WI38 (cell line): ENCODE measurements at regions not wholly inside any gene's neighbourhood (a gene's known extent, or its start where the extent isn't known, plus 50 kb on each side); places are given as distances from the start of the nearest gene placed in this dataset.

Source experiments
- H3K4me3 ChIP-seq: 2 replicates; pipeline ENCODE4 v1.5.1; 2011; ENCODE audit warnings: low read depth, mild to moderate bottlenecking, control low read depth, low read length
- CTCF ChIP-seq: IDR thresholded peaks from 2 replicates; pipeline ENCODE4 v1.5.1; 2012; ENCODE audit warnings: low read depth, mild to moderate bottlenecking, control low read depth, low read length

GRCh38 chr7:19213746-19214145 is 68.5 kb upstream of the FERD3L start:
- H3K4me3 ChIP-seq, result no peak overlapping the region
- no peak for TF ChIP-seq CTCF

- H3K4me3 ChIP-seq, result no peak overlapping the region
- no peak for TF ChIP-seq CTCF
These were observed 65.7 kb upstream of the FERD3L start for GRCh38 chr7:19210893-19211413.

GRCh38 chr7:19209166-19209696 is 64.0 kb upstream of the FERD3L start:
- no peak overlapping the region for H3K4me3 ChIP-seq
- no peak for TF ChIP-seq CTCF

- TF ChIP-seq CTCF, result no peak
- no peak overlapping the region for H3K4me3 ChIP-seq
These were observed 61.5 kb upstream of the FERD3L start for GRCh38 chr7:19206721-19207120.

- no peak for TF ChIP-seq CTCF
These were observed 58.5 kb upstream of the FERD3L start for GRCh38 chr7:19203686-19204085.

GRCh38 chr7:19202599-19202998 is 57.4 kb upstream of the FERD3L start:
- no peak overlapping the region for H3K4me3 ChIP-seq
- TF ChIP-seq CTCF, result no peak

More at GRCh38 chr7:19203686-19204085, 58.5 kb upstream of the FERD3L start:
- H3K4me3 ChIP-seq, result no peak overlapping the region
